HG03095 (cell line): ENCODE measurements at regions not wholly inside any gene's neighbourhood (a gene's known extent, or its start where the extent isn't known, plus 50 kb on each side); places are given as distances from the start of the nearest gene placed in this dataset.

ENCODE experiments used
- ATAC-seq: cut with Tn5 transposase; IDR thresholded peaks from one replicate; pipeline ENCODE4 v1.9.1; 2021; ENCODE audit warnings: moderate library complexity; ENCODE audit not compliant: unreplicated experiment

DNA sequence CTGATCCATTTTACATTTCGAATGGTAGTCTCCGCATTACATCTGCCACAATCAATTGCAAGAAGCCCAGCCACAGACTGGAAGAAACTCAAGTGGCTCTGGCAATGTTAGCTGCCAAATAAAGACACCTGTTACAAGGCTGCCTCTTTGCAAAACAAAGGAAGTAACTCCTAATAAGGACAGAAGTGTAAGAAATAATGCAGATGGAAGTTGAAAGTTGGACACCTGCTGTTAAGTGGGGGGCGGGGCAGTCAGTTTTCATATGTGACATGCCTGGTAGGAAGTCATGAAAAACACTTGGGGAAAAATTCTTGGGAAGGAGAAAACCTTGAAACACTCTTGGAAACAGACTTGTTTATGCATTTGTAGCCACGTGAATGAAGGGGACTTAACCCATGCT lies 54.1 kb upstream of the ATP2C1 start:
- peak; percentile 65 for ATAC-seq

DNA sequence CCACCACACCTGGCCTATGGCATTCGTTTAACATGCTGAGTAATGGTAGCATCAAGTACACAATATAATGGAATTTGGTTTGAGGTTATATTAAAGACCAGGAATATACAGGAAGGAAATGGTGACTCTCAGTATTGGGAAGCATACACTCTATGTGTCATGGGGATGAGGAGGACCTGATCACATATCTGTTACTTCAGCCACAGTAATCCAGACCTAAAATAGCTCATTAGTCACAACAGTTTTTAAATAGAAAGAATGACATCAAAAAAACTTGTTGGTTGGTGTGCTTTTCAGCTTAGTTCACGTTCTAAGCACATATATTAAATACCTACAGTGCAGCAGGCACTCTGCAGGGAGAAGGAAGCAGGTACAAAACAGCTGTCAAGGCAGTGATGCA lies 52.5 kb upstream of the ATP2C1 start:
- no peak for ATAC-seq

GRCh38 chr3:130843441-130843840 lies 50.4 kb upstream of the ATP2C1 start:
- ATAC-seq: no peak
